Upper lobe of left lung (tissue), 6 donors: ENCODE measurements at regions not wholly inside any gene's neighbourhood (a gene's known extent, or its start where the extent isn't known, plus 50 kb on each side); places are given as distances from the start of the nearest gene placed in this dataset.

ENCODE experiments used
- ATAC-seq, 2 donors: fragments of 200-7000 bp; cut with Tn5 transposase; one replicate each; pipeline ENCODE4 v1.9.1; 2022; ENCODE audit warnings: mild to moderate bottlenecking in 2 of 2, moderate library complexity in 2 of 2; ENCODE audit not compliant: low FRiP score in 2 of 2
- DNase-seq, 2 donors: peaks; one replicate each; pipeline ENCODE4 v3.0.0-alpha.2; 2019 to 2020
- H3K27ac ChIP-seq, 4 donors: fragments of 200-600 bp; sonication (generic); one replicate each; pipeline ENCODE4 v1.5.1; 2016 to 2019
- H3K27me3 ChIP-seq, 4 donors: fragments of 200-600 bp; sonication (generic); one replicate each; pipeline ENCODE4 v1.5.1; 2017 to 2019
- H3K36me3 ChIP-seq, 4 donors: fragments of 200-600 bp; sonication (generic); one replicate each; pipeline ENCODE4 v1.5.1; 2016 to 2019
- H3K4me1 ChIP-seq, 4 donors: fragments of 200-600 bp; sonication (generic); one replicate each; pipeline ENCODE4 v1.5.1; 2018 to 2019
- H3K4me3 ChIP-seq, 4 donors: fragments of 200-600 bp; sonication (generic); one replicate each; pipeline ENCODE4 v1.5.1; 2017 to 2019; ENCODE audit warnings: mild to moderate bottlenecking in 2 of 4, moderate library complexity in 1 of 4
- H3K9me3 ChIP-seq, 4 donors: fragments of 200-600 bp; sonication (generic); one replicate each; pipeline ENCODE4 v1.5.1; 2018 to 2019
- EP300 ChIP-seq, 4 donors: sonication (generic); formaldehyde crosslinking; IDR thresholded peaks; one replicate each; pipeline ENCODE4 v1.5.1; 2017; ENCODE audit warnings: antibody characterized with exemption in 4 of 4, control low read depth in 2 of 4
- POLR2A ChIP-seq, 4 donors: fragments of 450-650 bp; IDR thresholded peaks; one replicate each; pipeline ENCODE4 v1.5.1; 2016 to 2017; ENCODE audit warnings: antibody characterized with exemption in 4 of 4, mild to moderate bottlenecking in 2 of 4
- POLR2AphosphoS5 ChIP-seq, 2 donors: sonication (generic); formaldehyde crosslinking; IDR thresholded peaks; one replicate each; pipeline ENCODE4 v1.5.1; 2017; ENCODE audit warnings: antibody characterized with exemption in 2 of 2
- WGBS, 2 donors: methylation state at CpG; one replicate each; pipeline ENCODE4 v1.1.5; 2017 to 2018; 5-methylcytosine and 5-hydroxymethylcytosine counted together
- TF ChIP-seq, protein P1 (sequence below), 6 experiments: fragments of 450-650 bp in 4 of 6; fragments of 200-600 bp in 2 of 6; sonication (generic) in 2 of 6; IDR thresholded peaks; one replicate each; pipeline ENCODE4 v1.5.1; 2016 to 2019; ENCODE audit warnings: antibody characterized with exemption in 6 of 6
- donor health status: DM: no; HTN: no; CAD: no; lungs with moderate emphysema.
- donor health status: DM: no; HTN: yes; CAD: no; lungs with severe emphysema.

DNA sequence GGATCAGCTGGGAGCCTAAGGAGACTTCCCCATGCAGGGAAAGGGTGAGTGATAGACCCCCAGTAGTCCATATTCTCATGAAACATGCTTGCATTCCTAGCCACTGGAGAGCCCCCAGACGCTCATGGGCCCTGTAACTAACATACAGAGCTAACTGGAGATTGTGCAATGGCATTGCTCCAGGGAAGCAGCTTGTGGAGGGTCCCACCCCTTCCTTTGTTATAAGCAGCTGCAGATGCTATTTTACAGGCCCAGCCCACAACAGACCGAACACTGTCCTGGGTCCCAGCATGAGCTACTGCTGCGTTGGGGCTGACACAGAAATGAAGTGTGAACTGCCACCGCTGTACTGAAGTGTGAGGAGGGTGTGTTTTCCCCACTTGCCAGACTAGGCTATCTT is 1465.7 kb upstream of the DIAPH2 start:
- Histone ChIP-seq H3K4me3 (no peak overlapping the region), H3K27ac (no peak overlapping the region), H3K36me3 (no peaks in the 10 kb centered on the region), H3K4me1 (no peaks in the 10 kb centered on the region), H3K27me3 (no peaks in the 10 kb centered on the region), H3K9me3 (no peaks in the 10 kb centered on the region)
- ATAC-seq (no peak), DNase-seq (no peak)
- 48 to 52% methylated on average over 3 to 4 of the region's 4 CpGs for WGBS, 2 donors
- TF ChIP-seq EP300 (IDR thresholded peaks at IDR 0.05): no peak
- TF ChIP-seq POLR2AphosphoS5 (IDR thresholded peaks at IDR 0.05): no peak
- TF ChIP-seq, protein P1, sequence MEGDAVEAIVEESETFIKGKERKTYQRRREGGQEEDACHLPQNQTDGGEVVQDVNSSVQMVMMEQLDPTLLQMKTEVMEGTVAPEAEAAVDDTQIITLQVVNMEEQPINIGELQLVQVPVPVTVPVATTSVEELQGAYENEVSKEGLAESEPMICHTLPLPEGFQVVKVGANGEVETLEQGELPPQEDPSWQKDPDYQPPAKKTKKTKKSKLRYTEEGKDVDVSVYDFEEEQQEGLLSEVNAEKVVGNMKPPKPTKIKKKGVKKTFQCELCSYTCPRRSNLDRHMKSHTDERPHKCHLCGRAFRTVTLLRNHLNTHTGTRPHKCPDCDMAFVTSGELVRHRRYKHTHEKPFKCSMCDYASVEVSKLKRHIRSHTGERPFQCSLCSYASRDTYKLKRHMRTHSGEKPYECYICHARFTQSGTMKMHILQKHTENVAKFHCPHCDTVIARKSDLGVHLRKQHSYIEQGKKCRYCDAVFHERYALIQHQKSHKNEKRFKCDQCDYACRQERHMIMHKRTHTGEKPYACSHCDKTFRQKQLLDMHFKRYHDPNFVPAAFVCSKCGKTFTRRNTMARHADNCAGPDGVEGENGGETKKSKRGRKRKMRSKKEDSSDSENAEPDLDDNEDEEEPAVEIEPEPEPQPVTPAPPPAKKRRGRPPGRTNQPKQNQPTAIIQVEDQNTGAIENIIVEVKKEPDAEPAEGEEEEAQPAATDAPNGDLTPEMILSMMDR (IDR thresholded peaks at IDR 0.05): no peak
- no peak for TF ChIP-seq POLR2A (IDR thresholded peaks at IDR 0.05)

DNA sequence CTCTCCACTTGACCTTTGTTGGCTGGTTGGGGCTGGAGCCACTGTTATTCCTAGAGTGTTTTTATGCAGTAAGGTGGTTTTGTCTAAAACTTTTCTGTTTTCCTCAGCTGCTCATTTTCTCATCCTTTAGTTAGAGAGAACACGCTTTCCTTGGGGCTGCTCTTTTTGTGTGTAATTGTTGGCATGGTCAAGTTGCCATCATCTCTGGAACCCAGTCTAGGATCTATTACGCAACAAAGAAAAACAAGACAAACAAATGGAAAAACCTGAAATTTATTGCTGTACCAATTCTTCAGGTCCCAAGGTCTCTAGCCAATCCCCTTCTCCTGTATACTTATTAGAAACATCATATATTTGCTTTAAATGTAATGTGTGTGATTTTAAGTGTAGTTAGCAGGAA is 1436.3 kb upstream of the DIAPH2 start:
- DNase-seq: no peak

DNA sequence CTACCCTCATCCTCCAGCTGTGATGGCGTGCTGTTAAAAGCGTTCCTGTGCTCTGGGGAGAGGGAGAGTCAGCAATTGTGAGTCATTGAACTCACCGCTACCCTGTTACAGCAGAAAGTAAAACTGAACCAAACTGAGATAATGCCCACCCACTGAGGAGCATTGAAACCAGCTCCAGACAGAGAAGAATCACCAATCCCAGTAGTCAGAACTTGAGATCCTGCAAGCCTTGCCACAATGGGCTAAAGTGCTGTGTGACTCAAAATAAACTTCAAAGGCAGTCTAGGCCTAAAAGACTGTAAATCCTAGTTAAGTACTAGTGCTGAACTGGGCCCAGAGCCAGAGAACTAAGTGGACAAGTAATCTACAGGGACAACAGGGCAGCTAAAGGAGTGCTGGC is 1394.2 kb upstream of the DIAPH2 start:
- WGBS, 2 donors: 81 to 83% methylated on average over 1 to 3 of the region's 3 CpGs
- DNase-seq: no peak
- ATAC-seq: no peak
- no peaks in the 10 kb centered on the region for H3K4me1 ChIP-seq
- no peak overlapping the region for H3K4me3 ChIP-seq
- H3K27me3 ChIP-seq: no peaks in the 10 kb centered on the region
- no peak for TF ChIP-seq POLR2AphosphoS5 (IDR thresholded peaks at IDR 0.05)
- TF ChIP-seq, protein P1 (IDR thresholded peaks at IDR 0.05): no peak
- TF ChIP-seq POLR2A (IDR thresholded peaks at IDR 0.05): no peak
- no peak for TF ChIP-seq EP300 (IDR thresholded peaks at IDR 0.05)
- no peaks in the 10 kb centered on the region for H3K9me3 ChIP-seq
- H3K36me3 ChIP-seq: no peaks in the 10 kb centered on the region
- H3K27ac ChIP-seq: no peak overlapping the region

More for the DNA sequence above, 1436.3 kb upstream of the DIAPH2 start:
- Histone ChIP-seq H3K9me3 (peaks cover 0 to 4% (median 0%) of the 10 kb centered on the region in 4 donors), H3K36me3 (no peaks in the 10 kb centered on the region), H3K27me3 (no peaks in the 10 kb centered on the region), H3K4me3 (no peak overlapping the region), H3K27ac (no peak overlapping the region), H3K4me1 (no peaks in the 10 kb centered on the region)
- no peak for ATAC-seq
- TF ChIP-seq EP300 (IDR thresholded peaks at IDR 0.05) (no peak), POLR2AphosphoS5 (IDR thresholded peaks at IDR 0.05) (no peak), POLR2A (IDR thresholded peaks at IDR 0.05) (no peak)
- TF ChIP-seq, protein P1 (IDR thresholded peaks at IDR 0.05): no peak
- WGBS, 2 donors: 74 to 93% methylated on average over 2 of the region's 2 CpGs

DNA sequence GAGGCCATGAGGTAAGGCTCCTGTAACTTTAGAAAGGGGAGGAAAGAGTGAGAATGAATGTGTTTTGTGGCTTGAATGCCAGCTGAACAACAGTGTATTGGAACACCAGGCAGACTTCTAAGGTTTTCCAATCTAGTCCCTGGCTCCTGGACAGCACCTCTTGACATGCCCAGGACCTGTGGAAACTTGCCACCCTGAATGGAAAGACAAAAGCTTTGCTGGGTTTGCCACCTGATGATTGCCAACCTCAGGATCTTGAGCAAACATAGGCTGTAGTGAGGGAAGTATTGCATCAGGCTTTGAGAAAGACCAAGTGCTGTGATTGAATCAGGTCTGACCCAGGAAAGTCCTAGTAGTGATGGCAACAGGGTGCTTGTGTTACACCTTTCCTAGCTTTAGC is 1393.1 kb upstream of the DIAPH2 start:
- Histone ChIP-seq H3K4me1 (no peaks in the 10 kb centered on the region), H3K9me3 (peaks cover 0 to 3% (median 0%) of the 10 kb centered on the region in 4 donors), H3K27me3 (no peaks in the 10 kb centered on the region), H3K36me3 (no peaks in the 10 kb centered on the region), H3K27ac (no peak overlapping the region), H3K4me3 (no peak overlapping the region)
- DNase-seq (peak in 1 of 2 donors; percentile 23), ATAC-seq (no peak)
- TF ChIP-seq EP300 (IDR thresholded peaks at IDR 0.05) (no peak), POLR2A (IDR thresholded peaks at IDR 0.05) (no peak), POLR2AphosphoS5 (IDR thresholded peaks at IDR 0.05) (no peak)
- TF ChIP-seq, protein P1 (IDR thresholded peaks at IDR 0.05): no peak

DNA sequence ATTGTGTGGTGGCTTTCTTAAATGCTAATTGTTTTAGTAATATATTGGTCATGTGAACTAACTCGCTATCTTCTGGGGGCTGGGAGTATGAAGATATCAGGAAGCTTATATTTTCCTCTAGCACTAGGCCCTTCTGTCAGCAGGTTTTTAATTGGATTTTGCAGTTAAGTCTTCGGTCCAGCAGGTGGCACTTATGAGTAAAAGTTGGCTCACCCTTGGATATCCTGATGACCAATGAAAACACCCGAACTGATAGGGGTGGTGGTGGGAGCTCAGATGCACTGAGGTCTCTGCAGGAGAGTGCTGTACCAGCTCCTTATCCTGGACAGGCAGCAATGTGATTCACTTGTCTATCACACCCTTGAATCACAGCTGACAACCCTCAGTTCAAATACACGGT is 1365.8 kb upstream of the DIAPH2 start:
- DNase-seq: no peak
- TF ChIP-seq EP300 (IDR thresholded peaks at IDR 0.05): no peak
- TF ChIP-seq, protein P1 (IDR thresholded peaks at IDR 0.05): no peak
- TF ChIP-seq POLR2A (IDR thresholded peaks at IDR 0.05): no peak
- TF ChIP-seq POLR2AphosphoS5 (IDR thresholded peaks at IDR 0.05): no peak
- 43 to 55% methylated on average over 2 to 4 of the region's 4 CpGs for WGBS, 2 donors

More for the DNA sequence above, 1365.8 kb upstream of the DIAPH2 start:
- H3K27me3 ChIP-seq: no peaks in the 10 kb centered on the region
- H3K4me1 ChIP-seq: no peaks in the 10 kb centered on the region
- H3K4me3 ChIP-seq: no peak overlapping the region
- H3K27ac ChIP-seq: no peak overlapping the region
- no peaks in the 10 kb centered on the region for H3K9me3 ChIP-seq
- H3K36me3 ChIP-seq: no peaks in the 10 kb centered on the region
- no peak for ATAC-seq
